GM18909 (cell line): ENCODE measurements at regions not wholly inside any gene's neighbourhood (a gene's known extent, or its start where the extent isn't known, plus 50 kb on each side); places are given as distances from the start of the nearest gene placed in this dataset.
"Not testable (repeated sequence)": the region's sequence is repeated elsewhere in the genome, so short reads cannot be mapped to it uniquely, and the experiment has no call there.

ENCODE experiments used
- ATAC-seq: cut with Tn5 transposase; IDR thresholded peaks from one replicate; pipeline ENCODE4 v1.9.1; 2021; ENCODE audit warnings: mild to moderate bottlenecking; ENCODE audit not compliant: unreplicated experiment, poor library complexity

DNA sequence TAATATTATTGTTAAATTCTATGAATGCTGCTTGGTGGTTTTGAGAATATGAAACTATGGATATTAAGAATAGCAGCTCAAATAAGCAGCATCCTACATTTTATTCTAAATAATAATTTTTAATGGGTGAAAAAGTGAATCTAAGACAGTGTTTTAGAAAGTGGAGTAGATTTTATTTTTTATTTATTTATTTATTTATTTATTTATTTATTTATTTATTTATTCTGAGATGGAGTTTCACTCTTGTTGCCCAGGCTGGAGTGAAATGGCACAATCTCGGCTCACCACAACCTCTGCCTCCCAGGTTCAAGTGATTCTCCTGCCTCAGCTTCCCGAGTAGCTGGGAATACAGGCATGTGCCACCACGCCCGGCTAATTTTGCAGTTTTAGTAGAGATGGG lies 1199.4 kb downstream of the EPHA7 start:
- not testable (repeated sequence) for ATAC-seq

DNA sequence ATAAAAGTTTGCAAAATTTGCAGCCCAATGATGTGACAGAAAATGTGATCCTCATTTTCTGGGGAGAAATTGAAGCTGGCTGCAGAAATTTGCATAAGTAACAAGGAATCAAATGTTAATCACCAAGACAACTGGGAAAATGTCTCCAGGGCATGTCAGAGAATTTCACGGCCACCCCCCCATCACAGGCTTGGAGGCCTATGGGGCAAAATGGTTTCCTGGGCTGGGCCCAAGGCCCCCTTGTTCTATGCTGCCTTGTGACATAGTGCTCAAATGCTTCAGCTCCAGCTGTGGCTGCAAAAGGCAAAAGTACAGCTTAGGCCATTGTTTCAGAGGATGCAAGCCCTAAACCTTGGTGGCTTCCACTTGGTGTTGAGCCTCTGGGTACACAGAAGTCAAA lies 1202.6 kb downstream of the EPHA7 start:
- no peak for ATAC-seq

DNA sequence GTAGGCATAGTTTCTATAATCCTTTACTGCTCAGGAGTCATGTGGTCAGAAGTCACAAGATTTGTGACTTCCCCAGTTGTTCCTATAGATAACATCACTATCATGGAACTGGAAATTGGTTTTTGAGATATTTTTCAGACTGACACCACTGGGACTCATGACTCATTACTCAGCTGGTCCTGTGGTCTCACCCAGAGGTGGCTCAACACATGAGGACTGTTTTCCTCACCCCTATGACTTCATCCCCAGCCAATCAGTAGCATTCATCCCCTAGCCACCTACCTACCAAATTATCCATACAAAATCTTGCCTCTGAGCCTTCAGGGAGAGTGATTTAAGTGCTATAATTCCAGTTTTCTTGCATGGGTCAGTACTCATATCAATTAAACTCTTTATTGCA lies 1217.7 kb downstream of the EPHA7 start:
- no peak for ATAC-seq

DNA sequence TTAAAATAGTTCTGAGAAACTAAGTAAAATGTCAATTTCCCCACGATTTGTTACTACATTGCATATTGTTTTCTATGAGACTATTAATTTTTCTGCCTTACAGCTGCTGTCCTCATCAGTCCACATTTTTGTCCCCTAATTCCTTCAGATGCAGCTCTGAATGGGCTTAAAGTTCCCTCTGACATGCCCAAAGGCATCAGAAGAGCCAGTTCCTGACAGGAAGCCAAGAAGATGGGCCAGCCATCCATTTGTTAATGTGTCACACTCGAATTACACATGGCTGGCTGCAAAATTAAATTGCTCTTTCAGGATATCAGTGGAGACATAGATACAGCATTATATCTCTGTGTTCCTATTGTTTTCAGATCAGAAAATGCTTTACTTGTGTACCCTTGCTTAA lies 1223.0 kb downstream of the EPHA7 start:
- ATAC-seq: no peak

DNA sequence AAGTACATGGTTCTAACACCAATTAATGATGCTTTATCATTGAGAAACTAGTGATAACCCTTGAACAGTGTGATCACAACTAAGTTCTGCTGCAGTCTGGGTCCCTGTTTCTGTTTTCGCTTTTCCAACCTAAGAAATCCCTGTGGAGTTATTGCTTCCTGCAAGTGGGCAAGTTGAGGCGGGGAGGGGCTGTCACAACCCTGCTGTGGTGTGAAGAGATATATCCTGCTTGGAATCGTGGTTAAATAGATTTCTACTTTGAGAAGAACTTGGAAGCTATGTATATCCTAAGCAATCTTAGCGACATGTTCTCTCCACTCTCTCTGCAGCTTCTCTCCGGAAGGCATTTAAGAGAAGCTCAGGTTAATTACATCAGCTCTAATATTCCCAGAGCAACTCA lies 1223.6 kb downstream of the EPHA7 start:
- no peak for ATAC-seq

DNA sequence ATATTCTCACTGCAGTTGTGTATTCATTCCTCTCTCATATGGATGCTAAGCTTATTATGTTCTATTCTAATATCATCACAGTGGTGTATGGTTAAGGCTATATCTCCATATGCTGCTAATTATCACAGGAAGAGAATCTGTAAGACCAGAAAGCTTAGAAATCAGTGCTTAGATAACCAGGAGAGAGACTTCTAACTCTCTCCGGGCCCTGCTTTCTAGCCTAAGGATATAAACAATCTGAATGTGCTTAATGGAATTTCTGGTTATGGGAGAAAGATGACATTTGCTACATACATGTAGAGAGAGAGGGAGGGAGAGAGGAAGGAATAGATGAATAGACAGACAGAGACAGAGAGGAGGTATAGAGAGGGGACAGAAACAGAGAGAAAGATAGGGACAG lies 1231.3 kb downstream of the EPHA7 start:
- ATAC-seq: no peak

DNA sequence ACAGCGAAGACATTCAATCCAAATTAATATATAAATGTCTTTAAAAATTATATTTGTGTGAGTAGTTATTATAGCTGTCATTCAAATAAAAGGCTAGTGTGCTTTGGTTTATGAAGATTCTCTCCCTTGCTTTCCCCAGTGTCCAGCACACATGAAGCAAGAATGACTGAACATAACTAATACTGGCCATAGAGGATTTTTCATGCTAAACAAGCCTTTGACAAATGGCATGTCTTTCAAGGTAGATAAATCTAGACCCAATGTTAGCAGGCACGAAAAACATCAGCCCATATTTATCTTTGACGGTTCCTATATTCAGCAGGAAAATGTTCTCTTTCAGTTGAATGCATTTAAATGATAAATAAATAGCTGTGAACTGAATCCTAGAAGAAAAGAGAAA lies 1234.4 kb downstream of the EPHA7 start:
- no peak for ATAC-seq

DNA sequence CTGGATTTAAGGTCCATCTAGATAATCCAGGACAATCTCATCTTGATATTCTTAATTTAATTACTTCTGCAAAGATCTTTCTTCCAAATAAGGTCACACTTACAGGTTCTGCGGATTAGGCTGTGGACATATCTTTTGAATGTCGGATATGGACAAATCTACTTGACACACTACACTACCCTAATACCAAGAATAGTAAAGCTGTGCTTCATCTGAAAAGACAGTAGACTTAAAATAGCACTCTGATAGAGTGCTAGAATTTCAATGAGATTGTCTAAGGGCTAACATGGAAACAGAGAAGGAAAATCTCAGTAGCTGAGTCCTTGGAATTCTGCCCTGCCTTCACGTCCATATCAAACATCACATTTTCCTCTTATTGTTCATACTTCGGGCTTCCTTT lies 1238.0 kb downstream of the EPHA7 start:
- no peak for ATAC-seq

DNA sequence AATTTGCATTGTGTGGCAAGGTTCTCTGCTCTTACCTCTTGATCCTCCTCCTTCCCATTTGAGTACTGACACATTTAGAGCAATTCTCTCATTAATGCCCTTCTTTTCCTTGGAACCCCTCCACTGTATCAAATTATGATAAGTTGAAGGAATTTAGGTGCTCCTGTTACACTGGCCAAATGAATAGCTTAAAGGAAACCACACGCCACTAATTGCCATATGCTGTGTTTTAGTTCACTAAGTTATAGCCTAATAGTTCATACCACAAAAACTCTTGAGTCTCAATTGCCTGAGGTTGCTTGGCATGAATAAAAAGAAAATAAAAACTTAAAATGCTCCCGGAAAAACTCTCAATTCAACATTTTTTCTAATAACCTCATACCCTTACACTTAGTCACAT lies 1239.3 kb downstream of the EPHA7 start:
- no peak for ATAC-seq

DNA sequence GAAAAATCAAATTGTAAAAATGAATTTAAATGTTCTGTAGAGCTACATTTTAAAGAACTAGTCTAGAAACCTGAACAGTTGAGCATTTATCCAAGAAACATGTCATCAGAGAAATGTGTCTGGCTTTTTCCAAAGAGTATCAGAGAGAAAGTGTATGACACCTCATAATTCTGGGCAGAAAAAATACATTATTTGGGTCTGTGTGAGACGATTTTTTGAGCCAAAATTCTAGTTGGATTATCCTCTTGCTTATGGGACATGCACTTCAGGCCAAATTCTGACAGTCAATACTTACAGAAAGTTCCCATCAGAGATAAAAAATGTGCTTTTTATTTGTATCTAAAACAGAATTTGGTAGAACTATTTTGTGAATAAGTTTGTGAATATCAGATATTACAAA lies 1242.7 kb downstream of the EPHA7 start:
- no peak for ATAC-seq

DNA sequence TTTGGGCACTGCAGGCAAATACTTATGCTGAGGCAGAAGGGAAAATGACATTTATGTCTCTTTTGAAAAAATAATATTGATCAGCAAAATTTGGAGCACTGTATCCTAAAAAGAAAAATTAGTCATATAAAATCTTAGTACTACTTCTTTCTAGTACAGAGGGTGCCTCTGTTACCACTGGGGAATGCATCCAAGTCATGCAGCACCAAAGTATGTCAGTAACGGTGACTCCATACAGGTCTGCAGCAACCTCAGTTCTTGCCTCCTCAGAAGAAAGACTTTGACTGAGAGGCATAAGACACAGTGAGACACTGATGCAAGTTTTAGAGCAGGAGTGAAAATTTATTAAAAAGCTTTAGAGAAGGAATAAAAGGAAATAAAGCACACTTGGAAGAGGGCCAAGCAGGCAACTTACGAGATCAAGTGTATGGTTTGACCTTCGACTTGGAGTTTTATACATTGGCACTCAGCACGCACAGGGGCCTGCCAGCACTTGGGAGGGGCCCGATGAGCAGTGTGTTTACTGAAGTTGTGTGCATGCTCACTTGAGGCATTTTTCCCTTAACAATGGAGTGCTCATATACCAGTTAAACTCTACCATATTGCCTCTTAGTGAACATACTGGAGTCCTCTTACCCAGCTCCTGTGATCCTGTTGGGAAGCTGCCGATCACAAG lies 1244.8 kb downstream of the EPHA7 start:
- ATAC-seq: no peak

DNA sequence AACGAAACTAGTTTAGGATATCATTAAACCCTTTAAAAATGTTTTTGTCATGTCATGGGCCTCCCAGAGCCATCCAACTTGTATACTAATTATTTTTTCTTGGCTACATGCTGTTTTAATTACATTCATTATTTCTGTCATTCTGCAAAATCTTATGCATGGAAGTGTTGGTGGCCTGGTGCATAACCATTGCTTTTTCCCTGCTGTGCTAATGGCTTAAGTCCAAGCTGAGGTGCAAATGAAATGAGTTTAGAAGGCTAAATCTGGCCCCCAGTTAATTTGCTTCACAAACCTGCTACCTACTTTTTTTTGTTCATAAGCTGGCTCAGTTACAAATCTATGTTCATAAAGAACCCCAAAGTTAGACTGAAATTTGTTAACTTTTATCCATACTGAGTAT lies 1249.9 kb downstream of the EPHA7 start:
- ATAC-seq: no peak

DNA sequence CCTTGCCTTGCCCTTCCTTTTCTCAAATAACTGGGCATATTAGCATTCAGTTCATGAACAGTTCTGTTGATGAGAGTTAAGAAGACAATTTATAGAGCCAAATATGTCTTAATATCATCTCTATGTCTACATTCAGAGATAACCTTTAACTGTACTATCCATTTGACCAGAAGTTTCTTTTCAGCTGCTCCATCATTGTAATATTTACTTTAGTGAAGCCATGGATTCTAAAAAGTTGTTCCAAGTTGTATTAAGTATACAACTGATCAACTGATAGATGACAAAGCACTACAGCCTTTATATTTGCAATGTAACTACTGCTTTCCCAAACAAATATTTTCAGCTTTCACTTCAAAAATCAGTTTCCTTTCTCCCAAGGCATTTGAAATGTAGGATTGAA lies 1252.7 kb downstream of the EPHA7 start:
- no peak for ATAC-seq

DNA sequence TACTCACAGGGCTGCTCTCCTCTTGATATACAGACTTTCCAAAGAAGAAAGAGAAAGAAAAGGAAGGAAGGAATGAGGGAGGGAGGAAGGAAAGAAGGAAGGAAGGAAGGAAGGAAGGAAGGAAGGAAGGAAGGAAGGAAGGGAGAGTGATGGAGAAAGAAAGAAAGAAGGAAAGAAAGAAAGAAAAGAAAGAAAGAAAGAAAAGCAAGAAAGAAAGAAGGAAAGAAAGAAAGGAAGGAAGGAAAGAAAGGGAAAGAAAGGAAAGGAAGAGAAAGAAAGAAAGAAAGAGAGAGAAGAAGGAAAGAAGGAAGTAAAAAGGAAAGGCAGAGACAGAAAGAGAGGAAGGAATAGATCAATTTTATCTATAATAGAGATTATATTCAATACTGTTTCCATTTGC lies 1257.4 kb downstream of the EPHA7 start:
- ATAC-seq: no peak

DNA sequence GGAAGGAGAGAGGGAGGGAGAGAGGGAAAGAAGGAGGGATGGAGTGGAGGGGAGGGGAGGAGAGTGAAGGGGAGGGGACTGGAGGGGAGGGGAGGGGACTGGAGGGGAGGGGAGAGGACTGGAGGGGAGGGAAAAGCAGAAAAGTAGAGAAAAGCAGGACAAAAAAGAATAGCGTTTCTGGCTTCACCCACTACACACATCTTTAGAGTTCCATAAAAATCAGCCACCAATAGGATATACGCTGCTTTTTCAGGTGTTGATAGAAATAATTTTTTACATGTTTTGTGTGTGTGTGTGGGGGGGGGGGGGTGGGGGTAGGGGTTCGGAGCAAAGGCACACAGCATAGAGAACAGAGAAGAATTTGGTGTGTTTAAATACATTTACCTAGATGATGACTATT lies 1259.1 kb downstream of the EPHA7 start:
- no peak for ATAC-seq

DNA sequence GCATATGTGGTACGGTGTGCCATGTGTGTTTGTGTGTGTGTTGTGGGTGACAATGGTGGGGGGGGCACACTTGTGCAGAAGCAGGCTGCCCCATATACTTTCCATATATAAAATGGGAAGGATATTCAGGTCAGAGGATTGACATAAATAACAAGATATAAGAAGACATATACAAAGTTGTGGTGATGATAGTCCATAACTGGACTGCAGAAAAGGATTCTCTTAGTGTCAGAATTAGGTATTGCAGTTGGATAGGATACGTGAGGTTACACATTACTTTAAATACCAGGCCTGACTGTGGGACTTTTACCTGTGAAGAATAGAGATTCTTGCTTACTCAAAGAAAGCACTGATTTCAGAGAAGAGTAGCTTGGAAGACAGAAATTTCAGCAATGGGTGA lies 1260.3 kb downstream of the EPHA7 start:
- ATAC-seq: no peak

DNA sequence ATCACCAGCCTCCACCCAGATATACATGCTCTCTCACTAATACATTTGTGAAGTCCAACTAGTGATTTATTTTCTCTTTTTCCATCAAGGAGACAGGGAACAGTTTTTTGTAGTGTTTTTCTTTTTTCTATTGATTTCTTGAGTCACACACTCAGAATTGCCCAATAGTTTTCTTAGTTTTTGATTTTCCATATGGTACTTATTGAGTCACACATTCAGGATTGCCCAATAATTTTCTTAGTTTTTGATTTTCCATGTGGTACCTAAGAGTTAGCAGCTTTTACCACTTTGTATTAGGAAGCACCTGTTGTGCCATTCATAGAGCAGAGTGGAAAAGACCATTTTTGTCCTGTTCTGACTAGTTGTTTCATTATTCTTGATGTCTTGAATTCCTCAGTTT lies 1268.8 kb downstream of the EPHA7 start:
- ATAC-seq: no peak

DNA sequence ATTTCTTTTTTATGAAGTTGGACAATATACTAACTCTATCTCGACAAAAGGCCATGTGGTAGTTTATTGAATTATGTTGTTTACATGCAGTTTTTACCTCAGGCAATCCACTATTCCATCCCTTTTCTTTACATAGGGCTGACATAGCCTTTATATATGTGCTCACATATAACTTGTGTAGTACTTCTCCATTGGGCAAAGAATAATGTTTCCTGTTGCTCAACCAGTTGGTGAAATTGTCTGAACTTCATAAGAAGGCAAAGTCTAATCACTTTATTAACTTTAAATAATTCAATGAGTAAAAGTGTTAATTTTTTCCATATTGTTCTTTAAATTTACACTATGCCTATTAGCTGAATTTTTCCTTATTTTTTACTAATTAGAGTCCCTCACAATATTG lies 1272.1 kb downstream of the EPHA7 start:
- no peak for ATAC-seq

DNA sequence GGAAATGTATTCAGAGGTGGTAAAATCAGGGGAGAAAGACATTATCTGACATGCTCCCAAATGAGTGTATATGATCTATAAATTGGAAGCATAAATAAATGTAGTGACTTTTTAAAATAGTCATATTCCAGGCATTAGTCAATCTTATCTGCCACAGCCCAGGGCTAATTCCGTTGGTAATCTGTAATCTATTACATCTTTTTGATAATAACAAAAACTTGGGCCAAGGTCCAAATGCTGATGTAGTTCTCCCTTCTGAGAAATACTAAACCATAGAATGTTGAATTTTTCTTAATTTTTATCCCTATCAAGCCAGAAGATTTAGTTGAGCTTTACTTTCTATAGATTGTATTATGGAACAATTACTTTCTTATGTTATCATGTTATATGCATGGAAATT lies 1279.8 kb downstream of the EPHA7 start:
- no peak for ATAC-seq

DNA sequence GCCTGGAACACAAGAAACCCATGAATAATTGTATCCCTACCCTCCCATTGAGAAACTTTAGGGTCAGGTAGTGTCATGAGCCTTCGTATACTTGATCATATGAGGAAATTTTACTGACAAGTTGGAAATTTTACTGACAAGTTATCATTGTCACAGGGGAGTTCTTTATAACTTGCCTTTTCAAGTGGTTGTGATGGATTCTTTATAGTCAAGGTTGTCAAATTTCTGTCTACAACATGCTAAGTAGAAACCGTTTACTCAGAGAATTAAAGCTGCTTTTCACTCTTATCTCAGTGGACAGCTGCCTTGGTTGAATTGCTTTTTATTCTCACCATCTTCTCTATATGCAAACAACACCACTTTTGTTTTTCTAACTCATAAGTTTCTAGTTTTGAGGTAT lies 1286.4 kb downstream of the EPHA7 start:
- ATAC-seq: no peak

DNA sequence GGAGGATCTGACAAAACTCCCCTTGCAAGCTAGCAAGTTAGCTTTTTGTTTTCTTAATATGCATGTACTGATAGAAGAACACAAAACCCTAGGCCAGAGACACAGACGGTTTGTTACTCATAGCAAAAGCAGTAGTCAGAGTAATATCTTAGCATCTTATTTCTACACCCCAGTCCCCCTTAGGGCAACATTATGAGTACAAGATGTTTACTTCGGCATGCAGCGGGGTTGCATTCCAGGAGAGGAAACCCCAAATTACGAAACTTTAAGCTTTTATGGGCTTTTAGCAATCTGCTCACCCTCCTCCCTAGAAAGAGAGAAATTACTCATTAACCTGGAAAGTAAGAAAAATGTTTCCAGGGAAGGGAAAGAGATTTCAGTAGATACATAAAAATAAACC lies 1286.9 kb downstream of the EPHA7 start:
- no peak for ATAC-seq

DNA sequence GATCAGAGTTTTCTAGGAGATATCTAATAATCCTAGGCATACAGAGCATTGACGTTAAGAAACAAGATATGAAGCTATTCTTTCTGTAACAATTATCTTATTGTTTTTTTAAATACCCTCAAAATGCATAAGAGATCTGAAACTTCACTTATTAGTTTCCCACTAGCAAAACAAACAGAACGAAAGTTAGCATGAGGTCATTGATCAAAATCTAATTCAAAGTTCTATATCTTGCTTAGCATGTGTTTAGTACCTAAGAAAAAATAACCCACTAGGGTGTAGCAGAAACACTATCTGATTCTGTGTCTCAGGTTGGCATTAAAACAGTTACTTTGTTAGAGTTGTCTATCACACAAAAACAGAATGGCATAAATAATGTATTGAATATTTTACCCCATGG lies 1288.4 kb downstream of the EPHA7 start:
- ATAC-seq: no peak

DNA sequence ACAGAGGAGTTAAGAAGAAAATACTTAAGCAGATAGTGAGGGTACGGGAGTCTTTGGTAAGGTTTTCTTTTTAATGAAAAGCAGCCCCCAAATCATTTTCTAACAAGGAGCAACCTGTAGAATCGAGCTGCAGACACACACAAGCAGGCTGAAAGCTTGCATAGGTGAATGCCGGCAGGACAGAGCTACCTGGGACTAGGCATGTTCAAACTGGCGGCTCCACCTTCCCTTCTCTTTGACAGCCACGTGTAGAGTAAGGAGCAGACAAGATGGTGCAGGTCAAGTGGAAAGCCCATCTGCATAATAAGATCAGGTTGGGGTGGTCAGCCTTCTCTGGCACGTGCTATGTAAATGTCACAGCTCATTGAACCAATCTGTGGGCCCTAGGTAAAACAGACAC lies 1292.4 kb downstream of the EPHA7 start:
- no peak for ATAC-seq
